ENCODE measurements at regions not wholly inside any gene's neighbourhood (a gene's known extent, or its start where the extent isn't known, plus 50 kb on each side); places are given as distances from the start of the nearest gene placed in this dataset.
"Not testable (repeated sequence)": the region's sequence is repeated elsewhere in the genome, so short reads cannot be mapped to it uniquely, and the experiment has no call there.

GRCh38 chr4:37555322-37555721, 130.9 kb downstream of the RELL1 start:
- no peak overlapping the region for H3K27ac Mint-ChIP-seq
- Histone ChIP-seq H3K9me3 (ENCODE audit: control insufficient read depth, low read length) (no peaks in the 10 kb centered on the region), H3K9ac (ENCODE audit: extremely low read depth, low read length, poor library complexity, severe bottlenecking) (no peak overlapping the region), H3K36me3 (ENCODE audit: control insufficient read depth, insufficient read depth, low read length) (no peaks in the 10 kb centered on the region), H3K4me1 (ENCODE audit: control insufficient read depth, insufficient read depth, low read length) (no peaks in the 10 kb centered on the region), H3K27ac (ENCODE audit: low read depth, low read length) (no peak overlapping the region), H3K4me3 (ENCODE audit: low read length) (no peak overlapping the region), H3K27me3 (ENCODE audit: control insufficient read depth, insufficient read depth, low read length, poor library complexity, severe bottlenecking) (no peaks in the 10 kb centered on the region)
- peaks cover 11% of the 10 kb centered on the region for H3K9me3 Mint-ChIP-seq
- WGBS, 2 experiments (ENCODE audit: insufficient coverage in 1 of 2, insufficient read length in 1 of 2): 90 to 100% methylated on average over 3 to 5 of the region's 5 CpGs
- no peak overlapping the region for H3K4me3 Mint-ChIP-seq
- H3K36me3 Mint-ChIP-seq (ENCODE audit: low read depth): no peaks in the 10 kb centered on the region
- no peak for TF ChIP-seq CTCF (conservative IDR thresholded peaks at IDR 0.05)
- no peaks in the 10 kb centered on the region for H3K4me1 Mint-ChIP-seq
- H3K27me3 Mint-ChIP-seq (ENCODE audit: insufficient read depth): peaks cover 2% of the 10 kb centered on the region
- no peak for DNase-seq

GRCh38 chr4:37549866-37550265, 136.3 kb downstream of the RELL1 start:
- H3K27me3 ChIP-seq (ENCODE audit: control insufficient read depth, insufficient read depth, low read length, poor library complexity, severe bottlenecking); H3K4me1 Mint-ChIP-seq; H3K36me3 ChIP-seq (ENCODE audit: control insufficient read depth, insufficient read depth, low read length); H3K27ac Mint-ChIP-seq; H3K27me3 Mint-ChIP-seq (ENCODE audit: insufficient read depth); H3K9ac ChIP-seq (ENCODE audit: extremely low read depth, low read length, poor library complexity, severe bottlenecking); H3K9me3 ChIP-seq (ENCODE audit: control insufficient read depth, low read length); H3K36me3 Mint-ChIP-seq (ENCODE audit: low read depth); H3K4me1 ChIP-seq (ENCODE audit: control insufficient read depth, insufficient read depth, low read length); DNase-seq; H3K27ac ChIP-seq (ENCODE audit: low read depth, low read length); H3K4me3 Mint-ChIP-seq; H3K4me3 ChIP-seq (ENCODE audit: low read length): not testable (repeated sequence)
- H3K9me3 Mint-ChIP-seq: peaks cover 33% of the 10 kb centered on the region
- WGBS, 2 experiments (ENCODE audit: insufficient coverage in 1 of 2, insufficient read length in 1 of 2): 99% methylated on average over 3 of the region's 3 CpGs; no CpG with 5 or more reads in 1 of the 2 experiments

- H3K4me3 ChIP-seq (ENCODE audit: low read length): no peak overlapping the region
- no peaks in the 10 kb centered on the region for H3K9me3 ChIP-seq (ENCODE audit: control insufficient read depth, low read length)
- H3K4me3 Mint-ChIP-seq: no peak overlapping the region
- H3K9me3 Mint-ChIP-seq: peaks cover 33% of the 10 kb centered on the region
- peaks cover 3% of the 10 kb centered on the region for H3K36me3 Mint-ChIP-seq (ENCODE audit: low read depth)
- H3K36me3 ChIP-seq (ENCODE audit: control insufficient read depth, insufficient read depth, low read length): no peaks in the 10 kb centered on the region
- no peaks in the 10 kb centered on the region for H3K4me1 Mint-ChIP-seq
- H3K9ac ChIP-seq (ENCODE audit: extremely low read depth, low read length, poor library complexity, severe bottlenecking): no peak overlapping the region
- H3K27me3 ChIP-seq (ENCODE audit: control insufficient read depth, insufficient read depth, low read length, poor library complexity, severe bottlenecking): no peaks in the 10 kb centered on the region
- H3K4me1 ChIP-seq (ENCODE audit: control insufficient read depth, insufficient read depth, low read length): no peaks in the 10 kb centered on the region
- no peak overlapping the region for H3K27ac Mint-ChIP-seq
- 89 to 91% methylated on average over 3 to 6 of the region's 6 CpGs for WGBS, 2 experiments (ENCODE audit: insufficient coverage in 1 of 2, insufficient read length in 1 of 2)
- no peak for TF ChIP-seq CTCF (conservative IDR thresholded peaks at IDR 0.05)
- H3K27me3 Mint-ChIP-seq (ENCODE audit: insufficient read depth): no peaks in the 10 kb centered on the region
- no peak overlapping the region for H3K27ac ChIP-seq (ENCODE audit: low read depth, low read length)
- no peak for DNase-seq
These were observed 137.1 kb downstream of the RELL1 start for GRCh38 chr4:37549041-37549440.

GRCh38 chr4:37546586-37546985, 139.6 kb downstream of the RELL1 start:
- Mint-ChIP-seq H3K27ac (no peak overlapping the region), H3K4me1 (no peaks in the 10 kb centered on the region), H3K36me3 (ENCODE audit: low read depth) (peaks cover 3% of the 10 kb centered on the region), H3K9me3 (peaks cover 22% of the 10 kb centered on the region), H3K27me3 (ENCODE audit: insufficient read depth) (no peaks in the 10 kb centered on the region), H3K4me3 (no peak overlapping the region)
- Histone ChIP-seq H3K27ac (ENCODE audit: low read depth, low read length) (no peak overlapping the region), H3K36me3 (ENCODE audit: control insufficient read depth, insufficient read depth, low read length) (no peaks in the 10 kb centered on the region), H3K27me3 (ENCODE audit: control insufficient read depth, insufficient read depth, low read length, poor library complexity, severe bottlenecking) (no peaks in the 10 kb centered on the region), H3K9ac (ENCODE audit: extremely low read depth, low read length, poor library complexity, severe bottlenecking) (no peak overlapping the region), H3K4me1 (ENCODE audit: control insufficient read depth, insufficient read depth, low read length) (no peaks in the 10 kb centered on the region), H3K4me3 (ENCODE audit: low read length) (no peak overlapping the region), H3K9me3 (ENCODE audit: control insufficient read depth, low read length) (no peaks in the 10 kb centered on the region)
- WGBS, 2 experiments (ENCODE audit: insufficient coverage in 1 of 2, insufficient read length in 1 of 2): 90 to 96% methylated on average over 9 to 12 of the region's 12 CpGs
- no peak for DNase-seq
- no peak for TF ChIP-seq CTCF (conservative IDR thresholded peaks at IDR 0.05)

Measured in endodermal cell (in vitro differentiated cells).